HepG2 (cell line): ENCODE measurements at regions not wholly inside any gene's neighbourhood (a gene's known extent, or its start where the extent isn't known, plus 50 kb on each side); places are given as distances from the start of the nearest gene placed in this dataset.

ENCODE experiments used
- CTCF ChIP-seq: sonication (generic); formaldehyde crosslinking; IDR thresholded peaks from 2 replicates; pipeline ENCODE4 v1.5.0; 2020; ENCODE audit warnings: mild to moderate bottlenecking, missing genetic modification reagents, moderate library complexity
- SMC3 ChIP-seq: IDR thresholded peaks from 2 replicates; pipeline ENCODE4 v1.6.1; 2011; ENCODE audit warnings: low read length, improper control_type of control experiment

- TF ChIP-seq SMC3: no peak
- no peak for TF ChIP-seq CTCF (CRISPR knock-in tag)
Observed at GRCh38 chr3:35307296-35307695, 332.0 kb upstream of the ARPP21 start.
